T-helper 1 cell treated with Interleukin-12 subunit alpha and Interleukin-12 subunit beta and Interleukin-4 antibody, amounts not matched to agents 30 ng/mL and 1 ng/mL, for 36 hours (primary cell): ENCODE measurements at regions not wholly inside any gene's neighbourhood (a gene's known extent, or its start where the extent isn't known, plus 50 kb on each side); places are given as distances from the start of the nearest gene placed in this dataset.

ENCODE experiments used
- intact Hi-C: fragments of 100-400 bp; cut with micrococcal nuclease; formaldehyde crosslinking; loops from one replicate; pipeline ENCODE4 v1.15.1; 2024

DNA sequence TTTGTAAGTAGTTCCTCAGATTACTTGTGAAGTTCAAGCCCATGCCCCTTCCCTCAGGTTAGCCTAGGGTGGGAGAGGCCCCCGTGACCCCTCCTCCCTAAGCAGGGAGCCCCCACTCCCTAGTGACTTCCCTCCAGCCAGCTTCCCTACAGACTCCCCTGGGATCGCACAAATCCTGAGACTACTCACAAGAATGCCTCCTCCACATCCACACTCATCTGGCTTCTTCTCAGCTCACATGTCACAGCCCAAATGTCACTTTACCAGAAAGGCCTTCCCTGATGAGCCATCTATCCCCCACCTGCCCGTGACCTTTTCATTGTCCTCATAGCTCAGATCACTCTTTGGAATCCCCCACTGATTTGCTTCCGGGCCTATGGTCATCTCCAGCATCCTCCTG, 96.7 kb upstream of the ARAP3 start:
- intact Hi-C loops, result no loop called here

DNA sequence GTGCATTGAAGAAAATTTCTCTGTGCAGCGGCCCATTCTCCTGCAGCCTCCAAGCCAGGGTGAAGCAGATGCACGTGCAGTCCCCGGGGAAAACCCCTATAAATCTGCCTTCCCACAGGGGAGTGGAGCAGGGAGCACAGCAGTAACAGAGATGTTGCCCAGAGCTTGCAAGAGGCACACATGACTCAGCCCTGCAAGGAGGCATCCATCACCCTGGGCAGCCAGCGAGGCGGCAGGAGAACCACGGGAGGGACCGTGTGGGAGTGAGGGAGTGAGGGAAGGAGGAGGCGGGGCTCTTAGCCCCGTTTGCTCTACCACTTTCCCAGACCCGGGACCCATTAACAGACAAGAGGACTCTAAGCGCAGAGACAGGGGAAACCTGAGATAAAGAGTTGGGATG, 96.2 kb upstream of the ARAP3 start:
- intact Hi-C loops, result no loop called here

DNA sequence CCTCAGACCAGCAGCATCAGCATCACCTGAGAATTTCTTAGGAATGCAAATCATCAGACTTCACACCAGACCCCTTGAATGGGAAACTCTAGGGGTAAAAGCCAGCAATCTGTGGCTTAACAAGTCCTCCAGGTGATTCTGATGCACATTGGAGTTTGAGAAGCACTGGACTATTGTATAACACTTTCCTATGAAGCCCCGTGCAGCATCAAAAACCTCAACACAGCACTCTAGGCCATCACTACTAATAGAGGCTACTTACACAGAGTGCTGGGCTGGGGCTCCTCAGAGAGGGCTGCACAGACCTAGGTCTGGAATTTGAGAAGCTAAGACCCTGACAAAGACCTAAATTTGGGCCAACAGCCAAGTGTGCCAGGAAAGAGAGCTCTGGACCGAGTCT, 95.7 kb upstream of the ARAP3 start:
- intact Hi-C loops, result no loop called here

DNA sequence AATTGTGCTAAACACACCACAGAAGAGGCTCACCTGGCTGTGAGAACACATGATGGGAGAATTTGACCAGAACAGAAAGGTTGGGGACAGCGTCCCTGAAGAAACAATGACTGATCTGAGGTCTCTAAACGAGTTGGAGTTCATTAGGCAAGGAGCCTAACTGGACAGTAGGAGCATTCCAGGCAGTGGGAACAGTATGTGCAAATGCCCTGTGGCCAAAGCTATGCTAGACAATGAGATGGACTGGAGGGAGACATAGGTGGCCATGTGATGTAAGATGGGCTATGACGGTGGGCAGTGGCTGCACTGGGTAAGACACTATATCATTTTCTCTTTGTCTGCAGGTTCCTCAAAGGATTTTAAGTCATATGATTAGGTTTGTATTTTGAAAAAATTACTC, 95.1 kb upstream of the ARAP3 start:
- intact Hi-C loops, result no loop called here

DNA sequence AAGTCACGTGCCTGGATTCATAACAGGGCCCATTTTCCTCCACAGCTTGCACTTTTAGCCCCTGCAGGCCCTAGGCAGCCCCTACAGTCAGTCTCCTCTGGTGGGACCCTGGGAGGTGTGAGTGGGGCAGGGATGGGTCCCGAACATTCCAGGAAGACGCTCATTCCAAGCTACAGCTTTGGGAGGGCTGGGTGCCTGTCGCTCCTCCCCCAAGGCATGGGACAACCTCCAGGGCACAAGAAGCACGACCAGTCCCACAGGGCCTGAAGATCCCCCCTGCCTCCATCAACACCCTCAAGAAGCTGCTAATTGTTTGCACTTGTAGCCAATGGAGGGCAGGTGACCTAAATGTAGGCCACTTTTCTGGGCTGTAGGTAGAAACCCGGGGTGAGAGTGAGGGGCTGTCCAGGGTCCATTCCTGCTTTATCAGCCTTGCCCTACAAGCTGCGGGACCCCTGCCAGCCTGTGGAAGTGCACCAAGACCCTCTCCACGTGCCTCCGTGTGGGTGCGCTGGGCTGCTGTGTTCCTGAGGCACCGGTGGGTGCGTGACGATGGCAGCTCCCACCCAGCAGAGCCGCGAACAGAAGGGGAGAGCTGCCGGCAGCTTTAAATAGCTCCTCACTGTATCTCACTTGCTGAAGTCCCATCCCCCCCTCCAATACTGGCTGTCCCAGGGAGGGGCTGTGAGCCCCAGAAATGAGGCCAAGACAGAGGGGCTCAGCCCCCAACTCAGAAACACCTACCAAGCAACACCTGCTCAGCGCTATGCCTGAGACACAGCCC, 91.9 kb upstream of the ARAP3 start:
- intact Hi-C loops, result no loop called here

DNA sequence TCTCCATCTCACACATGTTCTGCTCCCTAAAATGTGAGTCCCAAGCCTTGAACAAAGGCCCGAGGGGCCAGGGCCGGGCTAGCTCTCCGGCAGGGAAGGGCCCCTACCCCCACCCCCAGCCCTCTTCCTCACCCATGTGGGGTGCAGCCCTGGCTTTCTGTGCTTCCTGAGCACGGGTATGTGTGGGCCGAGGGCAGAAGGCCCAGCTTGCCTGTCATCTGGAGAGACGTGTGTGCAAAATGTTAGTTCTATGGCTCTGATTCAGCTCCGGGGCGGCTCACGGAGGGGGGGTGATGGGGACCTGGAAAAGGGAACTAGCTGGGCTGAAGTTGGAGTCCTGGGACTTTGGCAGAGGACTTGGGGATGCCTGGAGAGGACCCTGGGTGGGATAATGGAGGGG, 90.3 kb upstream of the ARAP3 start:
- intact Hi-C loops, result no loop called here

DNA sequence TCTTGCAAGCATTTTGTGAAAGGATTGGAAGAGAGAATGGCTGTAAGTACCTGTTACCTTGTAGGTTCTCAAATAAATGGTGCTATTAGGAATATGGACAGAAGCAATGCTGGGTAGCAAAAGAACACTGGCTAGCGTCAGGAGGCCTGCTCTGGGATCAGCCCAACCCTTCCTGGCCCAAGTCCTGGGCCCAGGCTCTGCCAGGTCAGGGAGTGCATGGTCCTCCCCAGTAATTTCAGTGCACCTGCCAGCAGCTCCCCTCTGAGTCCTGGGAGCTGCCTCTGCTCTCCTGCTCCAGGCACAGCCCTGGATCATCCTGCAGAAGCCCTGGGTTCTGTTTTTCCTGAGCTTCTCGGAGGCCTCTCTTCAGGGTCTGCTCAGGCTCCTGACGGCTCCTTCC, 89.5 kb upstream of the ARAP3 start:
- intact Hi-C loops, result no loop called here

DNA sequence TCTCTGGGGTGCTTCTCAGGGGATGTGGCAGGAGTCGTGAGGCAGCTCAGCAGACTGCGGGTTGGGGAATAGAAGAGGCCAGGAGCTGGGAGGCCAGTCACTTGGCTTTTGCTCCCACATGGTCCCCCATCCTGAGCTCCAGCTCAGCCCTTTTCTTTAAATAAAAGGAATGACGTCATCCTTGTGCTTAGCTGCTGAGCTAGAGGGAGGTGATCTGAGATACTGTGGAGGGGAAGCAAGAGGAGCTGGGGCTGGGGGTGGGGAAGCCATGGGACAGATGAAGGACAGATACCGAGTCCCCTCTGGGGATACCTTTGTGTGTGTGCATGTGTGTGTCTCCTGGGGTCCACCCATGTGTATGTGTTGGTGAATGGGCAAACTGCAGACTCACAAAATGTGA, 89.0 kb upstream of the ARAP3 start:
- intact Hi-C loops, result no loop called here

DNA sequence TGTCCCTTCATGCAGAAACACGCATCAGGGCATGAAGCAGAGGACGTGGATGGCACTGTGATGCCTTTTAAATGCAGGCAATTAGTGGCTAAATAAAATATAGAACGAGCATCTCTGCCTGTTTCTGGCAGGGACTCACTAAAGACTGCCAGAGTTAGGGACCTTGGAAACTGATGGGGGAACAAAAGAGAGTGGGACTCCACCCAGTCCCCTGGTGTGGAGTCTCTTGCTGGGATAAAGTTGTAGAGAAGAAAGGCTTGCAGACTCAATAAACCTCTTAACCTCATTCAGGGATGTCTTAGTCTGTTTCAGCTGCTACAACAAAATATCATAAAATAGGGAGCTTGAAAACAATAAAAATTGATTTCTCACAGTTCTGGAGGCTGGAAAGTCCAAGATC, 87.6 kb upstream of the ARAP3 start:
- intact Hi-C loops, result no loop called here

DNA sequence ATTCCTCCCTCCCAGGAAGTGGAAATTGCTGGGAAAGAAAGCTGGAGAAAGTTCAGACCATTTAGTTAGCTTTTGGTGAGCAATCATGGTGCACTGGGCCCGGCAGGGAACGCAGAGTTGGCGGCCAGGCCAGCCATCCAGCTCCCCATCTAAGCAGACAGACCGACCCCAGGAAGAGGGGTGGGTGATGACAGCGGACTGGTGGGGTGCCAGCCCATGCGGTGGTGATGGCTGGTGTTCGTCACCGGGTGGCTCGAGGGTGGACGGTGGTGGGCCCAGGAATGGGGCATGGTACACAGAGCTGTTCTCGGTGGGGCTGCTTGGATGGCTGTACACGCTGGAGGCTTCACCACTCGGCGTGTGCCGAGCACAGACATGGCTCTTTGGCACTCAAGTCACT, 85.6 kb upstream of the ARAP3 start:
- intact Hi-C loops, result no loop called here

DNA sequence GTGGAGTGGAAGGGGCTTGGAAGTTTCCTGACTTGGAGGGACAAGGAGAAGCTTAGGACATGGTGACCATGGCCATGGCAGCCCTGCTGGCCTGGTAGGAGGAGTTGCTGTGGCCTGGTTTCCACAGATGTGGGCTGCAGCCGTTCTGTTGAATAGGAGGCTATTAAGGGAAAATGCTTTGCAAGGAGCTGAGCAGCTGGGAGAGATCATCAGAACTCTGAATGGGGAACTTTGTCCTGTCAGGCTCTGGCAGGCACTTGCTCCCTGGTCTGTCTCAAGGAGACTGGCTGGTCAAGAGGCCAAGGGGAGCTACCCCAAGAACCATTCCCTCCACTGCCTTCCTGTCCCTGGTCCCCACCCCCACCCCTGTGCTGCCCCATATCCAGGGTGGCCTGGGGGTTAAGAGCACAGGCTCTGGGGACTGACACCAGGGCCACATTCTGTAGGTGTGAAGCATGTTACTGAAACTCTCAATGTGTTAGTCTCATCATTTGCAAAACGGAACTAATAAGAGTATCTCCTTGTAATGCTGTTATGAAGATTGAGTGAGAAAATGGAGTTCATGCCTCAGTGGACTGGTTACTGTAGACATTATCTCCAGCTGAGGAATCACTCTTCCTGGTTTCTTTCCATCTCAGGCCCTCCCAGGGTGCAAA, 84.0 kb upstream of the ARAP3 start:
- intact Hi-C loops, result no loop called here

DNA sequence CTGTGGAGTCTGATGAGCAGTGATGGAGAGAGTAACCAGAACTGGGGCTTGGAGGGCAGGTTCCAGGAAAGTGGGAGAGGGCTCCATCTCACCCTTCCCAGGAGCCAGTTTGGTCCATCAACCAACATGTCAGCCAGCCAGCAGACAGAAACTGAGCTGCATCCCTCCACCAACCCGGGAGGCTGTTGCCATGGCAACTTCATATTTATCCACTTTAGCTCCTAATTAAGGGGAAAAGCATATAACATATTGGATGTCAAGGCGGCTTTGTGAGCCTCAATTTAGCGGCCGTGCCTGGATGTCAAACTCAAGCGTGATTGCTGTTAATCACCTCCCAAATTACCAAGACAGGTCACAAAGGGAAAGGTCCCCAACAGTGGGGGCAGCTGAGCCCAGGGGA, 81.5 kb upstream of the ARAP3 start:
- intact Hi-C loops, result no loop called here

DNA sequence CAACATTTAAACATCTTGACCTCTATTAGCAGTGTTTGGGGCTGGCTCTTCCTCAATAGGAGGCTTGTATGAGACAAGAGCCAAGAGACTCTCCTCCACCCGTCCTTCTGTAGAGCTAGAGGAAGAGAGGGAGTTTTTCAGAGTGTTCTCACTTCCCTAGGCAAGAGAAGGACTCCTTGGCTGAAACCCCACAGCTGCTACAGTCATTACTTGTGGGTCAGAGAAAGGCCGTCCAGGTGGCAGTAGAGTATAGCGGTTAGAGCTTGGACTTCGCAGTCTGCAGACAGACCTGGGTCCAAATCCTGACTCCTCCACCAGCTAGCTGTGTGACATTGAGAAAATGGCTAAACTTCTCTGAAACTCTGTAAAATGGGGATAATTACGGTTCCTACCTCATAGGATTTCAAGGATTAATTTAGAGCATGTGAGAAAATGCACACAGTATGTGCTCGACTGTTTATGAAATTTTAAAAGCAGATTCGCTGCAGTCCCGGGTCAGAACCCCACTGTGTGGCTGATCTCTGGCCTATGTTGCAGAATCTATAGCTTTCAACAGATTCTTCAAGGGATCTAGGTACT, 80.8 kb upstream of the ARAP3 start:
- intact Hi-C loops, result no loop called here

DNA sequence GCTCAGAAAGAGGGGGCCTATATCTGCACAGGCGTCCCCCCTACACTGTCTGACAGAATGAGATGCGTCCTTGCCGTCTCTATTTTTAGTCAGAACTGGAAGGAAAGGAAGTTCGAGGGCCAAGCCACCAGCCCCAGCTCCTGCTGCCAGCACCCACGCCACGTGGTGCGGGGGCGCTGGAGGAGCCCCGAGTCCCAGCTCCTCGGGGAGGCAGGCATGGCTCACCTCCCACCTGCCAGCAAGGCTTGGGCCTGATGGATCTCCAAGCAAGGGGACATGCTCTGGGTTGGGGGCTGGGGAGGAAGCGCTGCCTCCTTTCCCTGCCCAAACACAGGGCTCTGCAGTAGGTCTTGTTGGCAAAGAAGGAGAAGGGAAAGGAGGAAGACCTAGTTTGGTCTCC, 80.3 kb upstream of the ARAP3 start:
- intact Hi-C loops, result no loop called here

DNA sequence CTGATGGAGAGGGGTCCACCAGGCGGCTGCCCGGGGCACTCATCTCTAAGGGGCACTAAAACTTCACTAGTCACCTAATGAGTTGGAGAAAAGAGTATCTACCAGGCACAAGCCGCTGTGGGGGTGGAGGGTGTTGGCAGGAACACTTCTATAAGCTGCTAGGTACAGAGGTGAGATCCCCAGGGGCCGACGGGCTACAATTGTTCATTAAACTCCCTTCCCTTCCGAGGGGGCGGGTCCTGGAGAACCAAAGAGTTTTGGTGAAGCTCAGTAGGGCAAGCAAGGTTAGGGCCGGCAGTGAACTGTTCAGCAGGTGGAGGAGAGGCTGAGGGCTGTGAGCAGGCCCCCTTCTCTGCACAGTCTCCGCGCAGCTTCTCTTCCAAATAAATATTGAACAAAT, 78.7 kb upstream of the ARAP3 start:
- intact Hi-C loops, result no loop called here

DNA sequence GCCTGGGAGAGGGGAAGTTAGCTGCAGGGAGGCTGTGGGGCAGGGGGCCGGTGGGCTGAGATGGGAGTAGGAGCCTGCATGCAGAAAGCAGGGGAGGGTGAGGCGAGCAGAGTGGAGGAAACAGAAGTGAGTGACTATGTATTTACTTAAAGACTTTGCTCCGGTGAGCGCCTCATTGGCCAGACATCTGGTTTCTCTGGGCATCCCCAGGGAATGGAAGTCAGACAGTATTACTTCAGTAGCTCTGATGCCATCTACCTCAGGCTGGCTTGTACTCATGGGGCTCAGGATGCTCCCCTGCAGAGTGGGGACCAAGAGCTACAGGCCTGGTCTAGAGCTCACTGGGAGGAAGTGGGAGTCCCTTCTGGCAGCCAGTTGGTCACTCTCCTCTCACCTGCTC, 78.2 kb upstream of the ARAP3 start:
- intact Hi-C loops, result no loop called here

DNA sequence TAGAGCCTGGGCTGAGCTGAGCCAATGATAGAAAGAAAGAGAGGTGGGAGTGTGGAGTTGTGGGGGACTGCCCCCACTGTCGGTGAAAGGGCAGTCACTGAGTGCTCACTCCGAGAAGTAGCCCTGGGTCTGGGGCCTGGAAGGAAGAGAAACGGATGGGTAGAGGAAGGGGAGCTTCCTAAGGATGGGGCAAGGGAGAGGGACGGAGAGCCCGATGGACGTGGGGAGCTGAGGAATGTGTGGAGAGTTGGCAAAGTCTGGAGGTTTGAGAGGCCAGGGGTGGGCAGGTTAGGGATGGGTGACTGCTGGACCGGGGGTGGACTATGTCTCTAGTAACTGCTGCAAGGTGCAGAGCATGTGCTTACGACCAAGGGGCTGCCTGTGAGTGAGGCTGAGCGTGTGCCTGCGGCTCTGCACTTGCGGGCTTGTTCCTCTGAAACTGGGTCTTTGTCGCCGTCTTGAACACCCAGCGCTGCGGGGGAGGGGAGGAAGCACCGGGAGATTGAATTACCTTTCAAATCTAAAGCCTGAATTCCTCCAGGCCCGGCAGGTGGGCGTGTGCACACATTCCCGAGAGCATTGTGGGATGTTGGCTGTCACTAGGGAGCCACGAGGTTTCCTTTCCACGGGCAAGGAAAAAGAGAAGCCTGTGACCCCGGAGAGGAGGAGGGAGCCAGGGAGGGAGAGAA, 76.4 kb upstream of the ARAP3 start:
- intact Hi-C loops, result no loop called here

DNA sequence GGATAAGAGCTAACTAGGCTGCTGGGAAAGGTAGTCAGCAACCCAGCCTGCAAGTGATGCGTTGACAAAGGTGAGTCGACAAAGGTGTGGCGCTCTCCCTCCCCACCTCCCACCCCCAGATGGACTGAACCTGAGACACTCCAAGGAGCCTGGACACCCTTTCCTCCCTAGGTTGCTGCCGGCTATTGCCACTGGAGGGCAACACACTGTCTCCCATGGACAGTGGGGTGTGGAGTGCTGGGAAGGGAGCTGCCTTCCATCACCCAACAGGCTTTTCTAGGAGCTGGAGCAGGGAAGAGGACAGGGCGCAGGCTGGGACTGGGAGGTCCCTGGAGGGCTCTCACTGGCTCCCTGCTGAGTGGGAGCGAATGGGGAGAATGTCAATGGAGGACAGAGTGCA, 75.4 kb upstream of the ARAP3 start:
- intact Hi-C loops, result no loop called here

DNA sequence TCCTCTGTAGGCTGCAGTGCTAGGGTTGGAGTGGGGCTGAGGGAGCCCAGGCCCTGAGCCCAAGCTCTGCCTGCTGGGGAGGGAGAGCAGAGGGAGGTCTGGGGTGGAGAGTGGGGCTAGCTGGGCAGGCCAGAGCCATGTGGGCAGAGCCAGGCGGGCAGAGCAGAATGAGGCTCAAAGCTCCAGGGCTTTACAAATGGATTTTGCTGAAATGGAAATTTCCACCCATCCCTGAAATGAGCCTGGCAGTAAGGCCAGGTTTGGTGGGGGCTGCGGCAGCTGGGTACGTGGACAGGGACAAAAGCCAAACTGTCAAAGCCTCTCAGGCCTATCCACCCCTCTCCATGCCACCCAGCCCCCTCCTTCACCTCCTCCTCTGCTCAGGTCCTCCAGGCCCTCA, 74.2 kb upstream of the ARAP3 start:
- intact Hi-C loops, result no loop called here

DNA sequence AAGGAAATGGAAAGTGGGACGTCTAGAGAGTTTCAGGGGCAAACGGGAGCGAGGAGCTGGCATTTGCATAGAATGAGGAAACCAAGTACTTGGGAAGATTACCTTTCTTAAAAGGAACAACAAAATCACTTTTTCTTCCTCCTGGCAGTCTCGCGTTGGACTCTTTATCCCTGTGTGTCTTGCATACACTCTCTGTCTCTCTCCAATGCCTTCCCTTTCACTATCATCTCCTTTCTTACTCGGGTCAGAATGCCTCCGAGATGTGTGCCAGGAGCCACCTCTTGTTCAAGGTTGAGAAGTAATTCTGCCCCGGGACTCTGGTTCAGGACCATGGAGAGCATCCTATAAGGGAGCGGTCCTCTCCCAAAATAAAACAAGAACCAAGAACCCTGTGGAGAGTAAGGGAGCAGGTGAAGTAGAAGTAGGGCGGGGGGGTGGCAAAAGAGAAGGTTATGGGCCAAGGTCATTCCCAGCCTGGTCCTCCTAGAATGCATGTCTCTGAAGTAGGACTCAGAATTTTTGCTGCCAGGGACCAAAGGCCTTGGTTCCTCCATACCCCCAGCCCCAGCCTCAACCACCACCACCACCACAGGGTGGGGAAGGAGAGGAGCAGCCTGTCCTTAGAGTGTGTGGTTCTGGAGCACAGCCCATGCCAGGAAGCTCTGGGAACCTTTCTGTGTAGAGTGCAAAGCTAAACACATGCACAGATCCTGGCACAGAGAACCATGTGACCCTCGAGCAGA, 72.1 kb upstream of the ARAP3 start:
- intact Hi-C loops, result loop anchor here (1.0 kb wide), 2 partner anchors 19 to 125 kb away; no protein-coding TSS in a partner anchor

DNA sequence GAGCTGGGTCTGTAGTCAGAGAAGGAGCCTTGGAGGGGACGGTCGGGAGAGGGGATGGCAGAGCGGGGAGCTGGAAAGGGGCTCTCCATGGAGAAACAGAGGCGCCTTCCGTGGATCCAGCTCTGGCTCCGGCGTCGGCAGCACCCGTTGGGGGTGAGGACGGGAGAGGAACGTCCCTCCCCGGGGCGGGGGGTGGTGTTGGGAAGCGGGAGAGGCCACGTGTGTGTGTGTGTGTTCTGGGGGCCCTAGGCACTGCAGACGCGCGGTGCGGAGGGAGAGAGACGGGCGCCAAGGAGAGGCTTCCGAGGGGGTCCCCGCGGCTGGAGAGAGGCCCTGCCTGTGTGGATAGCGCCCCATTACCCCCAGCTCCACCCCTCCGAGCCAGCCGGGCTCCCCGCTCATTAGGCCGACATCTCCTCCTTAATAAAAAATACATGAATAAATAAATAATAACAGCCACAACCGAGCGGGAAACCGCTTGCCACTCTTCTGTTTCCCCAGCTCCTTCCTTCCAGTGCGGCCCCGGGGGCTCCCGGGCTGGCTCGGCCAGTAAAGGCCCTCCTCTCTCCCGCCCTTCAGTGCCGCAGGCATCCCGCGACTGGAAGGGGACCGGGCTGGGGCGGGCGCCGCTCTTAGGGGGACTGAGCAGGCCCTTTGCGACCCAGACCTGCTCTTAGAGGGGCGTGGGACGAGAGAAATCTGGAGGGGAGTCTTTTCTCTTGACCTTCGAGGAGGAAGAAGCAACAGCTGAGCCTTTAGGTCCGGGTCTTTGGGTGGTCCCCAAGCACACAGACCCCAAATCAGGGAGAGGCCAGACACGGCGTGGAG, 71.3 kb upstream of the ARAP3 start:
- intact Hi-C loops, result no loop called here
